WI38 (cell line): ENCODE measurements at regions not wholly inside any gene's neighbourhood (a gene's known extent, or its start where the extent isn't known, plus 50 kb on each side); places are given as distances from the start of the nearest gene placed in this dataset.

Experiments used
- H3K4me3 ChIP-seq: 2 replicates; pipeline ENCODE4 v1.5.1; 2011; ENCODE audit warnings: low read depth, mild to moderate bottlenecking, control low read depth, low read length
- TF ChIP-seq, protein P1 (sequence below): IDR thresholded peaks from 2 replicates; pipeline ENCODE4 v1.5.1; 2012; ENCODE audit warnings: low read depth, mild to moderate bottlenecking, control low read depth, low read length

DNA sequence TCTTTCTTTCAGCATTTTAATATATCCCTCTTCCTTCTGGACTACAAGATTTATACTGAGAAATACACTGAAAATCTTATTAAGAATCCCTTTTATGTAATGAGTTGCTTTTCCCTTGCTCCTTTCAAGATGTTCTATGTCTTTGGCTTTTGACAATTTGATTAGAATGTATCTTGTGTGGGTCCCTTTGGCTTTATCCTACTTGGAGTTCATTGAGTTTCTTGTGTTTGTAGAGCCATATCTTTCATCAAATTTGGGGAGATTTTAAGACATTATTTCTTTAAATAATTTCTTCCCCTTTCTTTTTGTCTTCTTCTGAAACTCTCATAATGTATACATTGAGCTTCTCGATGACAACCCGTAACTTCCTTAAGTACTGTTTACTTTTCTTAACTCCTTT, 739.9 kb upstream of the AMOT start:
- TF ChIP-seq, protein P1, sequence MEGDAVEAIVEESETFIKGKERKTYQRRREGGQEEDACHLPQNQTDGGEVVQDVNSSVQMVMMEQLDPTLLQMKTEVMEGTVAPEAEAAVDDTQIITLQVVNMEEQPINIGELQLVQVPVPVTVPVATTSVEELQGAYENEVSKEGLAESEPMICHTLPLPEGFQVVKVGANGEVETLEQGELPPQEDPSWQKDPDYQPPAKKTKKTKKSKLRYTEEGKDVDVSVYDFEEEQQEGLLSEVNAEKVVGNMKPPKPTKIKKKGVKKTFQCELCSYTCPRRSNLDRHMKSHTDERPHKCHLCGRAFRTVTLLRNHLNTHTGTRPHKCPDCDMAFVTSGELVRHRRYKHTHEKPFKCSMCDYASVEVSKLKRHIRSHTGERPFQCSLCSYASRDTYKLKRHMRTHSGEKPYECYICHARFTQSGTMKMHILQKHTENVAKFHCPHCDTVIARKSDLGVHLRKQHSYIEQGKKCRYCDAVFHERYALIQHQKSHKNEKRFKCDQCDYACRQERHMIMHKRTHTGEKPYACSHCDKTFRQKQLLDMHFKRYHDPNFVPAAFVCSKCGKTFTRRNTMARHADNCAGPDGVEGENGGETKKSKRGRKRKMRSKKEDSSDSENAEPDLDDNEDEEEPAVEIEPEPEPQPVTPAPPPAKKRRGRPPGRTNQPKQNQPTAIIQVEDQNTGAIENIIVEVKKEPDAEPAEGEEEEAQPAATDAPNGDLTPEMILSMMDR, result no peak
- H3K4me3 ChIP-seq, result no peak overlapping the region

DNA sequence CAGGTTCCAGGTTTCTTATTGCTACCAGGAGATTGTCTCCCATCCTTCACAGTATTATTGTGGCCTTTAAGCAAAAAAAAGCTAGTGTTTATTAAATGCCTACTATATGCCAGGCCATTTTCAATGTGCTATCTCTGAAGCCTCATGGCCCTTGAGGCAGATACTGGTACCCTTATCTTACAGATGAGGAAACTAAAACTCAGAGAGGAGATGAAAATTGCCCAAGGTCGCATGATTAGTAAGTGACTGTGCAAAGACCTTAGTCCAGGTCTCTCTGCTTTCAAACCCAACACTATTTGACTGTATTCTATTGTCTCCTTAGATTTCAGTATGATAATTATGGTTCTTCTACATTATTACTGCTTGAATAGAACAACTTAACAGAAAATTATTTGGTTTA, 717.9 kb upstream of the AMOT start:
- TF ChIP-seq, protein P1, result no peak
- no peak overlapping the region for H3K4me3 ChIP-seq

DNA sequence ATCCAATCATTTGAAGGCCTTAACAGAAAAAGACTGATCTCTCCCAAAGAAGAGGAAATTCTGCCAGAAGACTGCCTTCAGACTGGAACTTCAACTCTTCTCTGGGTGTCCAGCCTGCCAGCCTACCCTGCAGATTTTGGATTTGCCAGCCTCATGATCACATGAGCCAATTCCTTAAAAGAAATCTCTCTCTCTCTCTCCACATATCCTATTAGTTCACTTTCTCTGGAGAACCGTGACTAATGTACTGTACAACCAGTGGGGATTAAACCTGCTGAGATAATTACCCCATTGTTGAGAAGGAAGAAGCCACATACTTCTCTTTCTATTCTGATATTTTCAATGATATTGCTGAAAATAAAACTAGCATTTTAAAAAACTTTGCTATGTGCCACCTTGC, 711.3 kb upstream of the AMOT start:
- no peak overlapping the region for H3K4me3 ChIP-seq
- TF ChIP-seq, protein P1, result no peak

DNA sequence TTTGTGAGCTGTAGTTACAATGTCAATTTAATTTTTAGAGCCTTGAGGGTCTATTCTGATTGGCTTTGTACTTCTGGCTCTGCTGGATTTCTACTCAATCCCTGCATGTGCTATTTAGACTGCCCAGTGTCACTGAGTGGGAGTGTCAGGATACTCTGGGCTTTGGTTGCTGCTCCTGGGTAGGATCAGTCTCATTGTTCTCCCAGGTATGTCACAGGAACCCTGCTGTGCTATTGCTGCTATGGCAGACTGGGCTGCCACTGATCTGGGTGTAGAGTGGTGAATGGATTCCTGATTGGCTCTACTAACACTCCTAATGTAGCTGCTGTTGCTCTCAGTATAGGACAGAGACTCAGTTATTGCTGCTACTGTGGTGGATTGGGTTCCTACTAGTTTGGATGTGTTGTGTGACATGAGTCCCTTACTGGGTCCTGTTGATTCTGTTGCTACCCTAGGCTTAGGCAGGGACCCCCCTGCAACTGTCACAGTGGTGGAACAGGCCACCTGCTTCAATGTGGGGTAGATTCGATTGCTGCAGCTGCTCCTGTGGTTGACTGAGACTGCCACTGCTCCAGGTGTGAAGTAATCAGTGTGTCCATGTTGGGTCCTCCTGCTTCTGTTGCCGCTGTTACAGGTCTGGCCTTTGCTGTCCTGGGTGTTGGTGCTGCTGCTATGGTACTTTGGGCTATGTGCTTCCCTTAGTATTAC, 707.8 kb upstream of the AMOT start:
- H3K4me3 ChIP-seq, result no peak overlapping the region
- TF ChIP-seq, protein P1, result no peak

DNA sequence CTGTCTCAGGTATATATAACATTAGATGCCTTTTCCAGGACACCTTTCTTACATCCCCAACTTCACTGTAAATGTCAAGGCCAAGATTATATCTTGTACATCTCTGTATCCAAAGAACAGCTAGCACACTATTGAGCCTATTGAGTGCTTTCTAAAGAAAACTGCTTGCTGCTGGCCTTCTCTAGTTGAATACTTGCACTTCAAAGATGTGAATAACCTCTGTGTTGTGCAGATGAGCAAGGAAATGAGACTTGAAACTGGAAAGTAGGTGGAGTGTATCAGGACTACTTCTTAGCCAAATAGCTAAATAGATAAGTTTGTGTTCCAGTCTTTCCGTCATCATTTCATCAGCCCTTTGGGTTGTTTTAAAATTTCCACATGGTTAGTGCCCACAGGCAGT, 704.4 kb upstream of the AMOT start:
- no peak overlapping the region for H3K4me3 ChIP-seq
- TF ChIP-seq, protein P1, result no peak

DNA sequence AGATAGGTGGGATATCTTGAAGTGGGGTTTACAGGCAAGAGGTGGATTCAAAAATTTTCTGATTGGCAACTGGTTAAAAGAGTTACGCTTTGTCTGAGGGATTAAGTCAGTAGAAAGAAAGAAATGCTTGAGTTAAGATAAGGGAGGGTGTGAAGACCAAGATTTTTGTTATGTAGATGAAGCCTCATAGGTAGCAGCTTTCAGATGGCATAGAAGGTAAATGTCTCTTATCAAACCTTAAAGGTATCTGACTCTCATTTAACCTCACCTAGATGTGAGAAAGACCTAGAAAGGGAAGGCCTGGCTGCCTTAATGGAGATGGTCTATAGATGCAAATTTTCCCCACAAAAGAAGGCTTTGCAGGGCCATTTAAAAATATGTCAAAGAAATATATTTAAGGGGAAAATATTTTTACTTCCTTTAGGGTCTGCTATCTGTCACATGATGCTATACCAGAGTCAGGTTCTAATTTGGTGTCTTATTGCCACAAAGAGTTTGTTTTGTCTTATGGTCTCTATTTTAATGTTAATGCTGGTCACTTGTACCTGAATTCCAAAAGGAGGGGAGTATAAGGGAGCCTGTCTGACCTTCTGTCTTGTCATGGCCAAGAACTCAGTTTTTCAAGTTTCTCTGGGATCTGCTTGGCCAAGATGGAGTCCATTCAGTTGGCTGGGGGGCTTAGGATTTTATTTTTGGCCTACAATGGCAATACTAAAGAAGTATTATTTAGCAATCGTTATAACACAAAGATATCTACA, 699.1 kb upstream of the AMOT start:
- H3K4me3 ChIP-seq, result no peak overlapping the region
- TF ChIP-seq, protein P1, result no peak

DNA sequence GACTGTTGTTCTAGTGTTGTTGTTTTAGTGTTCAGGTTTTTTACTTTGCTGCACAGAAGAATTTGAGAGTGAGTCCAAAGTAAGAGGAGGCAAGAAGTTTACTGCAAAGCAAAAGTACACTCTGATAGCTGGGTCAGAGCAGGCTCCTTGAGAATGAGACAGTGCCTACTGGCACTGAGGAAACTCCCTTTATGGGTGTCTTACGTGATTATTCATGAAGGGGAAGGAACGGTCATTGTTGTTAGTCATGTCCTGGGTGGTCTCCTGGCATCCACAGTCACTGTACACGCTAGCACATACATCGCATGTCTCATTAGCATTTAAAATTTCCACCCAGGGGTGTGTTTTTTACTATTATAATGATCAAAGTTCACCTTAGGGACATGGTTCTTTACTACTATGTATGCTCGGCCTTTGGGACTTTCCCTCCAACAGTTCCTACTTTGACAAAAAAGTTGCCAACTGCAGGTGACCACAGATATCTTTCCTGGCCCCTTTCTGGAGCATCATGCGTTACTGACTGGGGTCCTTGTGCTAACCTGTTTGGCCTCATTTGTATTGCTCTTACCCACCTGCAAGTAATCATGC, 688.9 kb upstream of the AMOT start:
- H3K4me3 ChIP-seq, result no peak overlapping the region
- TF ChIP-seq, protein P1, result no peak
